ENCODE measurements at regions not wholly inside any gene's neighbourhood (a gene's known extent, or its start where the extent isn't known, plus 50 kb on each side); places are given as distances from the start of the nearest gene placed in this dataset.

GRCh38 chr9:81183761-81184160, 505.6 kb downstream of the TLE1 start:
- no peak for DNase-seq (ENCODE audit: low spot score)

- no peak for DNase-seq (ENCODE audit: low spot score)
Observed at GRCh38 chr9:81182431-81182830, 506.9 kb downstream of the TLE1 start.

GRCh38 chr9:81174023-81174422, 515.3 kb downstream of the TLE1 start:
- DNase-seq (ENCODE audit: low spot score): no peak

- DNase-seq (ENCODE audit: low spot score): no peak
Observed at GRCh38 chr9:81171689-81172088, 517.7 kb downstream of the TLE1 start.

GRCh38 chr9:81162361-81162760, 527.0 kb downstream of the TLE1 start:
- DNase-seq (ENCODE audit: low spot score): no peak

- no peak for DNase-seq (ENCODE audit: low spot score)
Observed at GRCh38 chr9:81156381-81156780, 533.0 kb downstream of the TLE1 start.

GRCh38 chr9:81150016-81150625, 539.2 kb downstream of the TLE1 start:
- DNase-seq (ENCODE audit: low spot score): no peak

- no peak for DNase-seq (ENCODE audit: low spot score)
Observed at GRCh38 chr9:81146684-81147337, 542.5 kb downstream of the TLE1 start.

GRCh38 chr9:81146241-81146640, 543.1 kb downstream of the TLE1 start:
- no peak for DNase-seq (ENCODE audit: low spot score)

GRCh38 chr9:81145331-81145963, 543.9 kb downstream of the TLE1 start:
- DNase-seq (ENCODE audit: low spot score): no peak

GRCh38 chr9:81141961-81142360, 547.4 kb downstream of the TLE1 start:
- DNase-seq (ENCODE audit: low spot score): no peak

GRCh38 chr9:81137976-81138568, 551.3 kb downstream of the TLE1 start:
- no peak for DNase-seq (ENCODE audit: low spot score)

GRCh38 chr9:81132796-81133195, 556.6 kb downstream of the TLE1 start:
- DNase-seq (ENCODE audit: low spot score): no peak

- DNase-seq (ENCODE audit: low spot score): no peak
Observed at GRCh38 chr9:81132318-81132717, 557.0 kb downstream of the TLE1 start.

GRCh38 chr9:81128701-81129100, 560.6 kb downstream of the TLE1 start:
- no peak for DNase-seq (ENCODE audit: low spot score)

GRCh38 chr9:81125446-81126092, 563.8 kb downstream of the TLE1 start:
- no peak for DNase-seq (ENCODE audit: low spot score)

- DNase-seq (ENCODE audit: low spot score): no peak
Observed at GRCh38 chr9:81123526-81123925, 565.8 kb downstream of the TLE1 start.

- DNase-seq (ENCODE audit: low spot score): no peak
Observed at GRCh38 chr9:81122749-81123148, 566.6 kb downstream of the TLE1 start.

GRCh38 chr9:81119591-81119990, 569.8 kb downstream of the TLE1 start:
- no peak for DNase-seq (ENCODE audit: low spot score)

GRCh38 chr9:81118416-81118815, 570.9 kb downstream of the TLE1 start:
- DNase-seq (ENCODE audit: low spot score): no peak

GRCh38 chr9:81116340-81117137, 572.8 kb downstream of the TLE1 start:
- DNase-seq (ENCODE audit: low spot score): no peak

Data from AG08395 (cell line).